HG03558 (cell line): ENCODE measurements at regions not wholly inside any gene's neighbourhood (a gene's known extent, or its start where the extent isn't known, plus 50 kb on each side); places are given as distances from the start of the nearest gene placed in this dataset.
"Not testable (repeated sequence)": the region's sequence is repeated elsewhere in the genome, so short reads cannot be mapped to it uniquely, and the experiment has no call there.

Source experiments
- ATAC-seq: cut with Tn5 transposase; IDR thresholded peaks from one replicate; pipeline ENCODE4 v1.9.1; 2021; ENCODE audit warnings: moderate number of reproducible peaks; ENCODE audit not compliant: unreplicated experiment; ENCODE audit errors: extremely low read depth

DNA sequence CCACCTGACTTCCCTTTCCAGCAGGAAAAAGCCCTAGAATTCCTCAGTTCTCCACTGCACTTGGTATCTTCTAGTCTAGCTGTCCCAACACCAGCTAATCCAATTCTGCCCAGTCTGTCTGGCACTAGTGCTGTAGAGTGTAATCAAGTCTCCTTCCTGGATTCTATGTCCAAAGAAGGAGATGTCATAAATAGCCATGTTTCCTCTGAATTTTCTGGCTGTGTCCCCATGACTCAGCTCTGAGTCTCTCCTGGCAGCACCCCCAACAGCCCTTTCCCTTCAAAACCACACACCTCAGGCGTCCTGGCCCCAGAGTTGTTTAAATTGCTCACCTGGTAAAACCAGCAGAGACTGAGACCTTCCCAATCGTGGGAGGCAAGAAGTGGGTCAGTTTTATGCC is 197.2 kb downstream of the GRXCR1 start:
- no peak for ATAC-seq

DNA sequence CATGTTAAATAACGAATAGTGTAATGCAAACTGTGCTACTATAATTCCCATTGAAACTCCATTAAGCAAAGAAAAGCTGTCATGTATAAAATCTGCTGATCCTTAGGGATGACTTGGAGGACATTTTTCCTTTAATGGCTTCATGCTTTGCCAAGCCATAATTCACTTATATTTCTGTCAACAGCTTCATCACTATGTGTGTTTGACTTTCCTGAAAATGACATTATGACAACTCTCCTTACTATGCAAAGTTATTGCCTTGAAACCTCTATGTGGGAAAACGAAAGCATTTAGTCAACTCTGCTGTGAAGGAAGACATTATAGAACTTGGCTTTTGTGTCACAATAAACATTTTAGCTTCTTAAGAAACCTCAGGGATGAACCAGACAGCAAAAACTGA is 210.5 kb downstream of the GRXCR1 start:
- ATAC-seq = no peak

DNA sequence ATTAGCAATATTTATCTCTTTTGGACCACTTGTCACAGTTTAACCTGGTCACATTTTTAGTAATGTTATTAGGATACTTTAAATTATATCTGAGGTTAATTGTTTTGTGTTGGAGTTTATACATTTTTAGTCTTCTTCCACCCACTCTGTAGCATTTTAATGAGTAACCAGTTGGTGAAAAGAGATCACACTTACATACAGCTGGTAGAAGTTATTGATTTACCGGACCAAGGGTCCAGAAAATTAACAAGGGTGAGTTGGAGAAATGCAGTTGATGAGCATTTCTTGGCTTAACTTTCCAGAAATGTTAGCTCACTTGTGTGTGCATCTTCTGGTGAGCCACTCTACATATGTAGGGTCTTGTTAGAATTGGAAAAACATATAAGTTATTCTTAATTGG is 219.6 kb downstream of the GRXCR1 start:
- ATAC-seq = no peak

DNA sequence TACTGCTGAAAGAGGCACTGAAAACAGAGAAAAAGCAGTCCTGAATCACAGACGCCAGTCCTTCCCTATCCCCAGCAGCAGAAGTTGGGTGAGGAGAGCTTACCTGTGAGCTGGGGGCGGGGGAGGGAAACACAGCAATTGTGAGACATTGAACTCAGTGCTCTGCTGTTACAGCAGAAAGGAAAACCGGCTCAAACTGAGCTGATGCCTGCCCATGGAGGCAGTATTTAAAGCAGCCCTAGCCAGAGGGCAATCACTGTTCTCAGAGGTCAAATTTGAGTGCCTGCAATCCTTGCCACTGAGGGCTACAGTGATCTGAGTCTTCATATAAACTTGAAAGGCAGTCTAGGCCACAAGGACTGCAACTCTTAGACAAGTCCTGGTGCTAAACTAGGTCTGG is 220.7 kb downstream of the GRXCR1 start:
- no peak for ATAC-seq

DNA sequence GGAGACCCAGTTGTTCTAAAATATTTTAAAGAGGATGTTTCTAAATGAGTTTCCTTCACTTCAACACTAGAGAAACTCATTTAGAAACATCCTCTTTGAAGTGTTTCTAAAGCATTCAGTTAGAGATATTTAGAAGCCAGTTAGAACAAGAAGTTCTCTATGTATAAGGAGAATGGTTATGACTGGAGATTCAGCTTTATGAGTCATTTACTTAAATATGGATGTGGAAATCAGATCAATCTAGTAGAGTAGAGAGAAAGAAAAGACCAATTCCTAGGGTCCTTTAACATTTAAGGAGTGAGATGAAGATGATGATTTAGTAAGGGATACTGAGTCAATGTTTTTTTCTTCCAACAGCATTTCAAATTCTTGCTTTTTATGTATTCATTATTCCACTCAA is 234.1 kb downstream of the GRXCR1 start:
- no peak for ATAC-seq

DNA sequence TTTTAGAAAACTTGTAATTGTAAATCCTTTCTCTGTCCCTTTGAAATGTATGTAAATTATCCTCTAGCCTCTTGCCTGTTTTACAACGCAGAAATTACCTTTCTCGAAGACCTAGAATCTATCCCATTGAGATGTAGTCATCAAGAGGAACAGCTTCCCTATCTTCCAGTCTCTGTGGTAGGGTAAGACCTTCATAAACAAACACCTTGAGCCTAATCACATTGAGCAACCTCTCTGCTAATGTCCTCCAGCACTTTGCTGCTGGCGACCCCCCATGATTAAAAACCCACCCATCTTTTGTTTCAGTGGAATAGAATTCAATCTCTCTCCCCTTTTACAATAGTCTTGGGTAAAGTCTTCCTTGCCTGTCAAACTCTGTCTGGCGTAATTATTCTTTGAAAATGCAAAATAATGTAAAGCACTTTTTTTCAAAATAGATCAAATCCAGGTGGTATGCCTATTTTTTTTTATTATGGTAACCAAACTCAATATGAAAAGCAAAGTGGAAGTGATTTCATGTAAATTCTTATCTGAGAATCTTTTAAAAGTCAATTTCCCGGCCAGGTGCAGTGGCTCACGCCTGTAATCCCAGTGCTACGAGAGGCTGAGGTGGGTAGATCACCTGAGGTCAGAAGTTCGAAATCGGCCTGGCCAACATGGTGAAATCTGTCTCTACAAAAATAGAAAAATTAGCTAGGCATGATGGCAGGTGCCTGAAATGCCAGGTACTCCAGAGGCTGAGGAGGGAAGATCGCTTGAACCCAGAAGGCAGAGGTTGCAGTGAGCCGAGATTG is 237.9 kb downstream of the GRXCR1 start:
- ATAC-seq = no peak

DNA sequence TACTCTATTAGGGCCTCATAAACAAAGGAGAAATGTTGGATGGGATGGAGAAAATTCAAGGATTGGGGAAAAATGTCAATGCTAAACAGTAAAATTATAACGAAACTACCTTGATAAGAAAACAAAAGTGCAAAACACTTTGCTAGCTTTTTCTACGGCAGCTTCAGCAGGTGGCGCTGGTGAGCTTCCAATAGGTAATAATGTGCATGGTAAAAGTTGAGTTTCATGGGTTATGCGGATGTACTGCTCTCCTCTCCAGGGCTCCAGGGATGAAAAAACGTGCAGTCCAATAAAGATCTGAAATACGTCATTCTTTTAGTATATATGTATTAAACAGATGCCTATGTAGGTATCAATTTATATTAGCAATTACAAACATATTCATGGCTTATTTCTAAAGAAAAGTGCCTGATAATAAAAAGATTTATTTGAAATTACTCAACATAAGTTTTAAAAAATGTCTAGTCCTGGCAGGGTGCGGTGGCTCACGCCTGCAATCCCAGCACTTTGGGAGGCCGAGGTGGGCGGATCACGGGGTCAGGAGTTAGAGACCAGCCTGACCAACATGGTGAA is 239.6 kb downstream of the GRXCR1 start:
- peak; percentile 82 for ATAC-seq

DNA sequence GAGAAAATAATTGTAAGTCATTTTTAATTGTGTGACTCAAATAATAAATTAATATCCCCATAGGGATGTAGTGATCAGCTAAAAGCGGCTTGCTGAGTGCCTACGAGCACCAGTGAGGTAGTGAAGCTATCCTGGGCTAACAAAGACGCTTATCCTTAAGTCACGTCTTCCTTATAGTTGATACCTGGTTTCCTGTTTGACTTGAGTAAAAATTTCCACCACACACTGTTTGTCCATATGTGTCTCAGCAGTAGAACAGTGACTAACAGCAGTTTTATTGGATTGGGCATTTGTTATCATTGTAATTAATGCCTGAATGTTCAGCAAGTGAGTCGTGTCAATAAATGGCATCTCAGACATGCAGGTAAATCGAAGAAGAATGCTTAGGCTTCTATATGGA is 241.1 kb downstream of the GRXCR1 start:
- no peak for ATAC-seq

DNA sequence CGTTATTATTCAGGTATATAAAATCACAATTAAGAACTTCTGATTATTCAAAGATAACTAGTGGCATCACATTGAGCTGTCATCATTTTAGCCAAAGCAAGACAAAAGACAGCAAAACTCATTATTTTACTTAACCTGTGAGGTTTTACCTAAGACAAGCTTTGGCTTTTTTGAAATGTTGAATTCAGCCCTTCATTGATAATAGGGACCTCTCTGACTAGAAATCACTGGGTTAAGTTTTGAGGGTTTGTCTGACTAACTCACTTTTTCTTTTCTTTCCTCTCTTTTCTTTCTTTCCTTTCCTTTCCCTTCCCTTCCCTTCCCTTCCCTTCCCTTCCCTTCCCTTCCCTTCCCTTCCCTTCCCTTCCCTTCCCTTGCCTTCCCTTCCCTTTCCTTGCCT is 244.2 kb downstream of the GRXCR1 start:
- ATAC-seq = no peak

DNA sequence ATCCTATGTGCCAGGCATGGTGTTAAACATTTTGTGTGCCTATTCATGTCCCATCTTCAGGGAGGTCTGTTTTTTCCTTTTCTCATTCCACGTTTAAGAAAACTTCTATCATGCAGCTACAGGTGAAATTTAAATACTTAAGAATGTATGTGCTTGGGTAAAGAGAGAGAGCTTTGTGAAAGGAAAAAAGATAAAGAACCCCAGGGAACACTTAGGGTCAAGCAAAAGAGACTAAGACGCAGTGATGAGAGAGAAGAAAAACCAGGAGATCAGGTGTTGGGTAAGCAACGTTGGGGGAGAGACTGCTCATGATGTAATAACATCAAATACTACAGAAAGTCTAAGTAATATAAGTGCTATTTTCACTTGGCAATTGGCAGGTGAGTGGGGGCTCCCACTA is 253.7 kb downstream of the GRXCR1 start:
- ATAC-seq = no peak

DNA sequence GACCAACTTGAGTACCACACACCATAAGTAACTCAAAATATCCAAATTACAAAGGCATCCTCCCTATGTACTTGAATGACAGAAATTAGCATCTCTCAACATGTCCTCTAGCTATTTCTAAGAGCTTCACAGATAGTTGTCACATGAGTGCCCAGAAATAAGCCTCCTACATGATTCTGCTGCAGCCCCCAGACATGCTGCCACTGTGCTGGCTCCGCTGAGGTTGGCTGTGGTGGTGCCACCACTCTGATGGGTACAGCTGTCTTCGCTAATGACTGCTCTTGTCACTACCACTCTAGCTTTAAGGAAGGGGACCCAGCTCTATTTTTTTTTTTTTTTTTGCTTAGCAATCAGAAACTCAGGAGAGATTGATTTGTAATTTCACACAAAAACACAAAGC is 256.0 kb downstream of the GRXCR1 start:
- ATAC-seq = no peak

DNA sequence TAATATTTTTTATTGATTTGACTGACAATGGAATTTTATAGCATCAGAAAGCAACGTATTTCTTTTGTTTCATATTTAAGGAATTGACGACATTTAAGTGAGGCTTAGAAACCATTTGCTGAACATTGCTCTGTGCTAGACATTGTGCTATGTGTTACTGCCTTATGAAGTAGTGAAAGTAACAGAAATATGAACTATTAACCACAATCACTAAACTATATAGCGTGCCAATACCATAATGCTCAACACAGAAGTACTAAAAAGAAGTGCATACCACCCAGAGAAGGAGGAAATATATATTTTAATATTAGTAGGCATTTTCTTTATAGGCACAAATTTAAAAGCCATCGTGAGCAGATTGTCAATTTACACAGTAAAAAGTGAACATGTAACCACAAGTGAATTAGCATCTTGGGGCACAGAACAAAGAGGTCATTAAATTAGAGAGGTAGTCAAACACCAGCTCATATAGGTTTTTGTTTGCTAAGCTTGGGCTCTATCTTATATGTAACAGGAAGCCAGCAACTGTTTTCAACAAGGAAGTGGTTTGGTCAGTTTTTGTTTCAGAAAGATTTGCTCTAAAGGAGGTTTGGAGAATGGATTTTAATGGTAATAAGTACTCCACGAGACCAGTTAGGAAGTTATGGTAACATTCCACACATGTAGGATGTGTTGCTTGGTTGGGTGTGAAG is 270.7 kb downstream of the GRXCR1 start:
- ATAC-seq = no peak

DNA sequence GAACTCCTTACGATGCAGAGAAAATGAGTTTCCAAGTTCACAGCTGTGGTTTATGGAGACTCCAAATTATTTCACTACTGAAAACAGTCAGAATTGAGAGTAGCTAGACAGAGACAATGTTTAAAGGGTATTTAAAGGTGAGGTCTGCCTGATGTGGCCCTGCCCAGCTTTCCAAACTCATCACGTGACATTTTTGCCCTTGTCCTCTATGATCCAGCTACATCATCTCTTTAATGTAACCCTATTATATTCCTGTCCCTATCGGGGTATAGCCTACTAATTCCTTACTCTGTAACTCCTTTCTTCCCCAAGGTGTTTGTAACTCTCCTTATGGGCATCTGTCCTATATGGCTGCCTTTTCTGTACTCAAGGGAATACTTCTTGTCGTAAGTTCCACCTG is 297.2 kb downstream of the GRXCR1 start:
- no peak for ATAC-seq

DNA sequence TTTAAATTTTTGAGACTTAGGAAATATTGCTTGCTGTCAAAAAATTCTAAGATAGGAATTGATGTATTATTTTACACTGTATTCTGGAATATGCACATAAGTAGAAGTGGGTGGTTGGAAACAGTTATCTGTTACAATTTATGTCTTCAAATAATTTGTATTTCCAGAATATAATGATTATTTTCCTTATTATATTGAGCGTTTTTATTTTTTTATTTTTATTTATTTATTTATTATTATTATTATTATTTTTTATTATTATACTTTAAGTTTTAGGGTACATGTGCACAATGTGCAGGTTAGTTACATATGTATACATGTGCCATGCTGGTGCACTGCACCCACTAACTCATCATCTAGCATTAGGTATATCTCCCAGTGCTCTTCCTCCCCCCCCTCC is 320.1 kb downstream of the GRXCR1 start:
- ATAC-seq = not testable (repeated sequence)

DNA sequence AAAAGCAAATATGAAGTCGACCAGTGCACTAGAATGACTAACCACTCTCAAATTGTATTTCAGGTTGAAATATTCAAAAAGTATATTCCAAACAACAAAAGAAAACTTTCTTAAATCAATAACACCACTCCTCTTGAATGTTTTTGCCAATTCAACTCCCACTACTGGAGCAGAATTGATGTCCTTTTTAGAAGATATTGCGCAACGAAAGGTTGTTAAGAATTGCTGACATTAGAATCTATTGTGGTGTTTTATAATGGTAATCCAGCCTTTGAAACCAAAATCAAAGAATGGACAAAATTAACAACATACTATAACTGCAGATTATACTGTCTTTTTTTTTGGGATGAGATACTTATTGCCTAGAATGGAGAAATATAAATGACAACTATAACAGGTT is 331.3 kb downstream of the GRXCR1 start:
- no peak for ATAC-seq

DNA sequence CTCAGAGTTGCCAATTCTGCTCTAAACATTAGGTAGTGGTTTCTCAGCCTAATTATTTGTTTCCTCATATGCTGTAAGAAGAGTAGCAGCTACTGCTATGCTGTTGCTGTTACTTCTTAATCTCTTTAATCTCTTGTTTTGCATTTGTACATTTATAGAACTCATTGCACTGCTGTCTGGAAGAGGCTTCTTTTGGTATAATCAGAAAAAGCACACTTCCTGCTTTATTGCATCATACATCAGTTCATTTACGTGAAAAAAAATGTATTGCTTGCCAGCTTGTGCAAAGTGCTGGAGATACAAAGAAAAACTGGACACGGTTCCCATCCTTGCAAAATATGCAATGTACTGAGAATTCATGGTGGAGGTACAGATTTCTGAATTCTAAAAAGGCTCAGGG is 332.0 kb downstream of the GRXCR1 start:
- no peak for ATAC-seq

DNA sequence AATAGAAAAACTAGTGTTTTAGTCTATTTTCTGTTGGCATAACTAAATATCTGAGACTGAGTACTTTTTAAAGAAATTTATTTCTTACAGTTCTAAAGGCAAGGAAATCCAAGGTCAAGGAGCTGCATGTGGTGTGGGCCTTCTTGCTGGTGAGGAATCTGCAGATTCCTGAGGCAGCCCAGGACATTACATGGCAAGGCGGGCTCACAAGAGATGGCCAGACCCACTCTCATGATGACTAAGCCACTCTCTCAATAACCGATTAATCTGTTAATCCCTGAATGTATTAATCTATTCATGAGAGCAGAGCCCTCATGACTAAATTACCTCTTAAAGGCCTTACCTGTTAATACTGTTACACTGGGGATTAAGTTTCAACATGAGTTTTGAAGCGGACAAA is 340.8 kb downstream of the GRXCR1 start:
- no peak for ATAC-seq

DNA sequence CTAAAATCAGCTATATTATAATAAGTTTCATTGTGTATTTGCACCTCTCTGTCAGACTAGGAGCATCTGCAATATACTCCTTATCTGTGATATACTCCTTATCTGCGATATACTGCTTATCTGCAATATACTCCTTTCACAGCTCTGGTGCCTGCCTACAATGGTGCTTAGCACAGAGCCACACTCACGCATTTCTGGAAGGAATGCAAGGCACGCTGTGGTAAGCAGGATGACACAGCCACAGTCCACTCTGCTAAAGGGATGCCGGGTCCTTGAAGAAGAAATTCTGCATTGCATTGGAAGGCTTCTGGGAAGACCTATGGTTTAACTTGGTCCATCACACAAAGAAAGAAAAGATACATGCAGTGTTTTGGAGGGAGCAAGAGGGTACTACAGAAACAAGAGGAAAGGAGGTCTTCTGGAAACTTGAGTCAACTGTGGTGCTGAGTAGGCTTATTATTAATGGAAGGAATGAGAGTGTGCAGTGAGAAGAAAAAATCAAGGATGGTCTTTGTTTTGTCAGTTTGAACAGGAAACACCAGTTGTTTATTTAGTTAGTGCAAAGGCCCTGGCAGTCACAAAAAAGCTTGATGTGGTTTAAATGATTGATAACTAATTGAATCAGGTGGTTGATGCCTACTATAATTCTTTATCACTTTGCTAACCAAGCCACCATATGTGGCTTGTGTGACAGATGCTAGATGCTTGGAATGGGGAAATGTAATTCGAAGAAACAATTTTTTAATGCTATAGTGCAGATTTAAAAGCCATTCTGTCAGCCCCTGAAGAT is 342.3 kb downstream of the GRXCR1 start:
- no peak for ATAC-seq

DNA sequence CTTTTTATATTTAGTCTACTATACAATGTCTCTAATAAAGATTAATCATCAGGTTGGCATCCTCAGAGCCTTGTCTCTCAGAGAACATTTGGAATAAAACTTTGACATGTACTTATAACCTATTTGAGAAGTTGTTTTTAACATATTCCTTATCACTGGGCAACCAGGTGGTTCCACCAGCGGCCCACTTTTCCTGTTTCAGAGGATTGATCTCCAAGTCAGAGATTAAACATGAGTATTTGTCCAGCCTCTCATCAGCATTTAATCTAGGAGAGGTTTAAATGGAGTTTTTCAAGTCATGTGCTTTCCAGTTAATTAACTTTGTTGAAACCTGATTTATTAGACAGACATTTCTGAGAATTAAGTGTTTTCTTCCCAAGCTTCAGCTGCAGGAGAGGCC is 345.5 kb downstream of the GRXCR1 start:
- no peak for ATAC-seq

DNA sequence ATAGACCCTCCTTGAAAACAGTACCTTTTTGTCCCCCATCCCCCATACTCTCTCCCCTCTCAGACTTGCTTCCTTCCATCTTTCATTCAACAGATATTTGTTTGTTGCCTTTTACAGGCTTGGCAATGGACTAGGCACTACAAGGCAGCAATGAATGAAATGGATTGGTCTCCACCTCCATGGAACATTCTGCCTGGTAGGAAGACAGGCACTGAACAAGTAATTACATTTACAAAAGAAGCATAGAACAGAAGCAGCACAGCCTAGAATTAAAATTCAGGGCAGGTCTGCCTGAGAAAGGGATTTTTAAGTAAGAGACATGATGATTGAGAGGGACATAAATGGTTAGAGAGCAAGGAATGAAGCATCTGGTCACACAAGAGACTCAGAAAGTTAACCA is 346.1 kb downstream of the GRXCR1 start:
- no peak for ATAC-seq

DNA sequence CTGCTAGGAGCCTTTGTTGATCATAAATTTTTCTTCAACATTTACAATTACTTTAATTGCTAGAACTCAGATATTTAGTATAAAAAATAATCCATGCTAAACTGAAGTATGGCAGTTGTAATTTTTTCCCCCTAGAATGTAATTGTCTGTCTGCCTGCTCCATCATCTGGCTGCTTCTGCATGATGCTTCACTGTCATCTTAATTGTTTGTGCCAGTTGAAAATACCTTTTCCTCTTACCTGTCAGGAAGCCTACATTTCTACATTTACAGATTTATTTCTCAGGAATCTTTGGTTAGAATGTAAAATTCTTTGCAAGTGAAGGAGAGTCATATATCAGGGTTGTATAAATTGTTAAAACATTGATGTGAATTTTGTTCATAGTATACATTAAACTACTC is 348.6 kb downstream of the GRXCR1 start:
- no peak for ATAC-seq
